HS-27A (cell line): ENCODE measurements at regions not wholly inside any gene's neighbourhood (a gene's known extent, or its start where the extent isn't known, plus 50 kb on each side); places are given as distances from the start of the nearest gene placed in this dataset.
"Not testable (repeated sequence)": the region's sequence is repeated elsewhere in the genome, so short reads cannot be mapped to it uniquely, and the experiment has no call there.

Experiments
- DNase-seq: peaks from one replicate; pipeline ENCODE4 v3.0.0-alpha.2; 2012; ENCODE audit warnings: low read depth, missing footprints

DNA sequence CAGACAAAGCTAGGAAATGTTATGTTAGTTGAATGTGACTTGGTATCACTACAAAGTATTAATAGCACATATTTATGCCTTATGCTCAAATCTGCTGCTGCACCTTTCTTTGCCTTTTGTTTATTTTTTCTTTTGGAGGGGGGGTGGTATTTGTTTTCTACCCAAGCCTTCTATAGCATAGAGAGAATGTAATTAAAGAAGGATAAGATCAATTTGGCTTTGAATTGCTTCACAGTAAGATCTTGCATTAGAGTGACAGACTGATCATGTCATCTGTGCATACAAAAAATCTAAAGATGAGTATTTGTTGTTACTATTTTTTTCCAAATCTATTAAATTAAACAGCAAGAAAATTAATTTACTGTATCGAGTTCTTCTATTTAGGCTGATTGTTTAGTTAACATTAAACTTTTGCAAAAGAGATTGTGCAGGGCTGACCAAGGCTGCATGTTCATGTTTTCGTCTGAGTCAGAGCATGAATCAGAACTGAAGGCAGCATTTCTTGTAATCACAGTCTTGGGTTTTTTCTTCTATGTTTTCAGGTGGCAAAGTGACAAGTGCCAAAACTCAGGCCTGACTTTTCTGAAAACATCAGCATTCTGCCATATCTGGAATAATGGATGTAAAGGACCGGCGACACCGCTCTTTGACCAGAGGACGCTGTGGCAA, 1007.1 kb upstream of the WWC1 start:
- DNase-seq = no peak

DNA sequence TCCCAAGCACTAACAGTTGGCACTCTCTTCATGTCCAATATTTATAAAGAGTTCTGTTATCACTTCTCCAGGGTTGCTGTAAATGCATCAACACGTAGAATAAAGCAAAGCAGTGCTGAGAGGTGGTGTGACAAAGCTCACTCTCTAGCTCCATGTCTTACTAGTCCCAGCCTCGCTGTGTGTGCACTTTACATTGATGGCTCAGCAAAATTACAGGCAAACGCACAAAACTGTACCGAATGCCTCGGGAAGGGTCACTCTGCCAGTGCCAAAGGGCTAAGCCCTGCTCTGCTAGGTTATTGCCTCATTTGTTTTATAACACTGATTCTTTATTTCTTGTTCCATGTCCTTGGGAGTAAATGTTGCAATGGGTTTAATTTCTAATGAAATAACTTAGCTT, 1005.9 kb upstream of the WWC1 start:
- no peak for DNase-seq

DNA sequence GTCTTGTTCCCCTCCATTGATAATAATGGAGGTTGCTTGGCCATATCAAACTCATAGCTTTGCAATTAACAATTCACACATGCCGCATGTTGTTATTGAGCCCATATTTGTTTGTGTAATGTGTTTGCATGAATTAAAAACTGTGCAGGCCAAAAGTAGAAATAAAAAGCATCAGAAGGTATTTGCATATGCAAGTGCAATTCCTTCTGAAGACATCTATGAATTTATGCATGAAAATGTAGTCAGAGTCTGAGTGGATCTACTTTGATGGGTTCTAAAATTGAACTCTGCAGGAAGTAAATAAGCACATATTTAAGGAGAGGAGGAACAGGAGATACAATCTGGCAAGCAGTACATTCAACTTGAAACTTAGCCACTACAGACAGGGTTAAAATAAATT, 1004.6 kb upstream of the WWC1 start:
- no peak for DNase-seq

DNA sequence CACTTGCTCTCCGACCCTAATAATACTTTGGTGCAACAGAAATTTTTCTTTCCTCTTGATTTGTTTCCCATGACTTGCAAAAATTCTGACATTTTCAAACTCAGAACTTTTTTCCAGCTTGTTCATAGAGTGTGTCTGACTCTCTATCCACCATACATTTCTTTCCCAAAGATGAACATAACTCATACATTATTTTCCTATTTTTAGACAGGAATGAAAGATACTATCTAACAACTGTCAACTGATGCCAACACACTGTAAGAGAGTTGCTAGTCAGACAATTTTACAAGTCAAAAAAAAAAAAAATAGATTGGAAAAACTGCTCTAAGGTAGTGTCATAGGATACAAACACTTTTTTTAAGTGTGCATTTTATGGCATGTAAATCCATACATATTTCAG, 1001.0 kb upstream of the WWC1 start:
- no peak for DNase-seq

DNA sequence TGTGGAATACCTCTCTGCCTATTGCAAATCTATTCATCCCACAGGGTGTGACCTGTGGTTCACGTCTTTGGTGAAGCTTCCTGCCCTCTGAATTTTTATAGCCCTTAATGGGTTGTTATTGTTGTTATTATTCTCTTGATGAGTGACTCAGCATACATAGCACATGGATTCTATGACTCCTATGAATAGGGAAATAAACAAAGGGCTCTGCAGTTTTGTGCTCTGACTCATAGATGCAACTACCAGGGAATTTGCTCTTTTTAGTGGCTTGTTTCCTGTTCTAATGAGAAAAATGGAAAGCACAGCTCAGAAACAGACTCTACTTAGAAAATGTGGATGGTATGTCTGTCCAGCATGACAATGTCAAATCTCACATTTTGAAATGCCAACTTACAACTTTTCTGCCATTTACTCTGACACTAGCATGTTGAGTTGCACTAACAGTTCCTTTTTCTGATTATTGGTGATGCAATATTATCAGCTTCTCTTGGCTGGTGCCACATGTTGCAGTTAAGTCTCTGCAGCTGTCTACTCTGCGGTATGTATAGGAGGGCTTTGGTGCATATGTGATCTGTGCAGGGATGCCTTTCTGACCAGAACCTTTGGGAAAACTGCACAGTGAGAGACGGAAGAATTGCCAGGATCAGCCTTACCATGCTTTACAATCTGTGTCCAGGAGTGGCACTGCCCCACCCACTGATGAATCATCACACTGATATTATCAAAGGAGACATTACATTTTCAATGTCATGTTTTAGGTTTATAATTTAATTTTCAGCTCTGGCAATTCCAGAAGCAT, 996.4 kb upstream of the WWC1 start:
- peak; percentile 35 for DNase-seq

DNA sequence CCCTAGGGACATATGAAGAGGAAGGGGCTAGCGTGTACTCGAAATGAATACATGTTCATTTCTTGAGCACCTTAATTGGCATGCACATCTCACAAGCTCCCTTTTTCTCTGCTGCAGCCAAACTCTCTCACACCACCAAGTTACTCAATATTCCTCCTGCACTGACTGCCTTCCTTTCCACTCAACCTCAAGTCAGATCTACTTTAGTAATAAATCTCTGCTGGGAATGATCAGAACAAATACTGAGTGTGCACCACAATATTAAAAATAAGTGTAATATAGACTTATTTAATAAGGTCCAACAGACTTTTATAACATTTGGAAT, 995.8 kb upstream of the WWC1 start:
- no peak for DNase-seq

DNA sequence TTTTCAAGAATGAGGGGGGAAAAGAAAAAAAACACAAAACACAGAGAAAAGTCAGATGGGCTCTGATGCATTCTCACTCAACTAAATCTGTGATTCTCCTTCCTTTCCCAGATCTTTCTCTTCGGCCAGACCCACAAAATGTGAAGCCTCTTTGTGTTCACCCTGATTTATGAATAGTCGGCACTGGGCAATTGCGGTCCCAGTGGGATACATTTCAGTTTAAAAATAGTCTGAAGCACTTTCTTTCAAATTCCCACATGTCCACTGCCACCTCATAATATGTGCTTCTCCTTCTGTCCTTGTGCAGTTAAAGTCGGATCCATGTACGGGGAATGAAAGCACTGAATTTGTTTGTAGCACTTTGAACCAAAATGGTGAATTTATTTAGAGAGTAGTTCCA, 995.4 kb upstream of the WWC1 start:
- DNase-seq = no peak

DNA sequence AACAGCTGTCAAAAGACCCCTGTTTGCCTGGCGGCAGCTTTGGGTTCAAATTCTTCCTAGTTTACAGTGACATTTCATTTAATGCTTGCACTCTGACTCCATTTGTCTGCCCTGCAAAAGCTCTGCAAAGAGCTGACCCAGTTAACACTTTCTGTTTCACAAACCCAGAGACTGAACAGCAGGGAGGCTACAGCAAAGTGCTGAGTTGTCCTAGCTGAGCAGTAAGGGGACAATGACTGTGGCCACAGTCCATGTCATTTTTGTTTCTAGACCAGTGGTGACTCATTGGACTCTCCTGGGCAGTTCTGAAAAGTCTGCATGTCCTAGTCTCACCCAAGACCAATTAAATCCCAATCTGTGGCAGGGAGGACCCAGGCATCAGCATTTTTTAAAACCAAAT, 994.8 kb upstream of the WWC1 start:
- DNase-seq = no peak

DNA sequence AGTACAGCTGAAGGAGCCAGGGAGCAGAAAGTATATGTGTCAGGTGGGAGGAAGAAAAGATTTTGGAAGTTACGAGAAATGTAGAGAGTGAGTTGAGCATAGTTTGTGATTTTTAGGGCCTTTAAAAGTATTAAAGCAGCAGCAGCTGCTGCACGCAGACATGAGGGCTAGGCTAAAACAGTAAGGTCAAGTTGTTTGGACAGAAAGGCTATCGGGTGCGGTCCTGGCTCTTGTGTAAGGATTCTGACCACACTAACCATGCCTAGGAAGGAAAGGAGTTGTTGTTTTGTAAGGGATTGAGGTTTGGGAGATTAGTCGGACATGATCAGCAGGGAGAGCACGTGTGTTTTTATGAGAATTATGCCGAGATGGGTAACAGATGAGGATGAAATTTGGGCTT, 991.6 kb upstream of the WWC1 start:
- not testable (repeated sequence) for DNase-seq

DNA sequence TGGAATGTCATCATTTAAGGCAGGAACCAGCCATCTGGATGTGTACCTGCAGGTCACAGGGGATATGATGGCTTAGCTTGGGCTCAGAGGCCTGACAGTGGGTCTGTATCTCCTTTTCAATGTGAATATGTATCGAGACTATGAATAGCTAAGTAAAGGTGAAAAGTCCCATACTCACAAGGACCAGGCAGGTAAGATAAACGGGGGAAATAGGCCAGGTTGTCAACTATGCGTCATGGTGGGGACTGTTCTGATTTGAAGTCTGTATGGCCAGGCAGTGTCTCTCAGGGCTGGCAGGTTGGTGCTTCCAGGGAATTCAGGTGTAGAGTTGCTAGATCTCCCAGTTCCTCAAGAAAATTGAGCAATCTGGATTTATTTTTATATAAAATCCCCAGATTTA, 987.9 kb upstream of the WWC1 start:
- DNase-seq = no peak

DNA sequence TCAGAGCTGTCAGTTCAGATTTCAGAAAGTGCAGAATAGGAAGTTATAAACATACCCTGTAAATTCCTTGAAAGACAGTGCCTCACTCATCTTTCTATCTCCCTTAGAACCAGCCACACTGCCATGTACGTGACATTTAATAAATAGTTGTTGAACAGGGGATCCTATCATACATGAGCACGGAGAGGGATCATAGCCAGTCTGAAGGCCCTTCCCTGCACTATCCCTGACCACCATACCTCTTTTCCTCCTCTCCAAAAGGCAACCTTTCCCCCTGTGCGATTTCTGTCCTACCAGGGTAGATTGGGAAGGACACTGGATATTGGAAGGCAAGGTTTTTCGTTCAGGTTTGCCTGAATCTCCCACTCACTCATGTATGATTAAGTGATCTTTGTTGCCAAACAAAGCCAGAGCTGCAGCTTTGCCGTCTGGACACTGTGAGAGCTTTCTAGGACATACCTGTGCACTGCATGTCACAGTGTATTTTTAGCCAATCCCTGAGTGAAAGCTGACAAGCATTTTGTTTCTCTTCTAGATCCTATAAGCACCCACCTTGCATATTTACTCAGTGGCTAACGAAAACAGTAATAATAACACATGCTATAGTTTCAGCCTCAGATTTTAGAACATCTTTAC, 986.5 kb upstream of the WWC1 start:
- DNase-seq = no peak

DNA sequence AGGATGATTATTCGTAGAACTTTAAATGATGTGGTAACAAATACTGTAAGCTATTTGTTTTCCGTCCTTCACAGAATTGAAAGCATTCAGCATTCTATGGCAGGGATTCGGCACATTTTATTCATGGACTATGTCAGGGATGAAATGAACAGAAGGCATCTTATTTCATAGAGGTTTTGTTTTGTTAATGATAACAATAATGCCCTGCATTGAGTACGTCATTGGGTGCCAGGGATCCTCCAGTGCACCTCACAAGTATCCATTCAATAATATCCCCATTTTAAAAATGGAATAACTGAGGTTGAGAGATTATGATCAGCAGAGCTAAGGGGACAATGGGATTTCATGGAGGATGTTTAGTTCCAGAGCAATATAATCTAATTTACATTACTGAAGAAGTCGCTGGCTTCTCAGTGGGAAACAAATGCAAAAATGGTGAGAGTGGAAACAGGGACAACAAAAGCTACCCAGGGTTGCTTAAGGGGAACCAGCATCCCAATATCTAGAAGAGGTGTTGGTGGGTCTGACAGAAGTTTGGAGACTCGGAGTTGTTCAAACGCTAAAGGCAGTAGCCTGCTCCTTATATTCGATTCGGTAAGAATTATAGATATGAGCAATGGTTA, 985.7 kb upstream of the WWC1 start:
- DNase-seq = no peak

DNA sequence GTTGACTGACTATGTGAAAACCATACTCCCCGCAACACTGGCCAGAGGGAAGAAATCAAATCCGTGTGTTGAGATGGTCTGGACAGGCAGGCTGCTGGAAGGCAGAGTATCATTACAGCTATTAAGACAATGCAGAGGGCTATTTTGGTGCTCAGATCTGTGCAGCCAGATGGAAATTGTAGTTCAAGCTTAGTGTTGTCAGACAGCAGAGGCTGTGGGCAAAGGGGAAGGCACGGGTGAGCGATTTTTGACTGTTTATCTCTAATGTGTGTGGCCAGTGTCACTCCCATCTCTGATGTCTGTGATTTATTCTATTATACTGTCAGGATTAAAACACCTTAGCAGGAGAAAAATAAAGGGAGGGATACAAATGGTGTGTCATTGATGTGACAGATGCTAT, 984.4 kb upstream of the WWC1 start:
- no peak for DNase-seq

DNA sequence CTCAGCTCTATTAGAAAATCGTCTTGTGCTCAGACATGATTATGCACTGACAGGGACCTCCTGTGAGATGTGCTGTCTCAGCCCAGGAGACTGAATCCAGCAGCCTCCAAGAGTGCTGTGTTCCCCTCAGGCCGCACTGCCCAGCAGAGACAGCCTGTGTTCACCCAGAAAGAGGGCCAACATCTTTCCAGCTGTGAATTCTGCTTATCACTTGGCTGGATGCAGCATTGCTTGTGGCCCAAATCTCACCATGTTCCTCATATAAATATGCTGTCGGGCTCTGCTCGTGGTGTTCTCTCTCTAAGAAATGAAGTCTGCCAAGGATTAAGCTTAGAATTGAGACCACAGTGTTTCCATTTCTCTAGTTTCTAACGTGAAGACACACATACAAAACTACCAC, 983.0 kb upstream of the WWC1 start:
- no peak for DNase-seq

DNA sequence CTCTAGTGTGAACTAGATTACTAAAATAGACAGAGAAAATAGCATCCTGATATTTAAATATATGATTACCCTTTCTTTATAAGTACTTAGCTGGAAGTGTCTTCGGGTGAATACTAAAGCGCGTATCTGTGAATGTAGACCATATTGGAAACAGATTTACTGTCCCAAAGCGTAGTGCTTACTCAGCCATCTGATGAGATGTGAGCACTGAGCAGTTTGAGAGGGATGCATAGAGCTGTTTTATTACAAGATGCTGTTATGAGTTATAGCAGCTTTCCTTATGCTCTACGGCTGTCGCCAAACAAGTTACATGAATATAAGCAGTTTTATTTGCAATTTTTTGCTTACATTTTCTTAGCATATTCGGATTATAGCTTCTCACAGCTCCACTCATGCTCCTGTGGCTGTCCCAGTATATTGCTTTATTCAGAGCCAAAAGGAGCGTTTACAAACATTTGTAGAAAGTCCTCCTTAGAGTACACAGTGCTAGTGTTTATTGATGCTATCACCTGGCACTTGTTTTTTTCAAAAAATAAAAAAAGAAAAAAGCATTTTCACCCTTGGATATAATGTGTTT, 981.4 kb upstream of the WWC1 start:
- DNase-seq = no peak

DNA sequence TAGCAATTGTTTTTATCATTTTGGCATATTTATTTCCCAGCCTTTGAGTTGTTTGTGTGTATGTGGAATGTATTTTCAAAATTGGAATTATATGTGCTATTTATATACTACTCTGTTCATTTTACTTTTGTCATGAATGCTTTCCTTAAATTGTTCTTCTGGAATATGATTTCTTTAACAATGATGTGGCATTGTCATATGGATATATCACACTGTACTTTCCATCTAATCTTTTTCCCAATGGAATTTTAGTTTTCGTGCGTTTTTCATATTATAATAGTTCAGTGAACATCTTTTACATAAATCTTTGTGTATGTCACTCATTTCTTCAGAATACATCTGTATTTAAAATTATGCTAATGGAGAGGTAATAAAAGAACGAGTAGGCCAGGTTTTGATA, 980.1 kb upstream of the WWC1 start:
- DNase-seq = no peak

DNA sequence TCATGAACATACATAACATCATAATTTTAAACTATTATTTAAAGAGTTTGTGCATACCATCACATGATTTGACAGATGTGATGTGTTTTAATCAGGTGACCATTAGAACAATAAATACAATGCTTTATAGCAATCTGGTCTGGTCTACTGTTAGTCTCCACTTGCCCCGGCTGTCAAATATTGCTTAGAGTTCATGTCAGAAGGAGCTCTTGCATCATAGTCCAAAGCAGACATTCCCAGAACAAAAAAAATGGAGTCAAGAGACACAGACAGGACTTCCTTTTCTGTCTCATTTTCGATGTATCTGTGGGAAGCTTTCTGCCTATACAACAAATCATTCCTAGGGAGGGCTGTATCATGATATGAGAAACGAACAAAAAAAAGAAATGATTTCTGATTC, 979.2 kb upstream of the WWC1 start:
- DNase-seq = no peak

DNA sequence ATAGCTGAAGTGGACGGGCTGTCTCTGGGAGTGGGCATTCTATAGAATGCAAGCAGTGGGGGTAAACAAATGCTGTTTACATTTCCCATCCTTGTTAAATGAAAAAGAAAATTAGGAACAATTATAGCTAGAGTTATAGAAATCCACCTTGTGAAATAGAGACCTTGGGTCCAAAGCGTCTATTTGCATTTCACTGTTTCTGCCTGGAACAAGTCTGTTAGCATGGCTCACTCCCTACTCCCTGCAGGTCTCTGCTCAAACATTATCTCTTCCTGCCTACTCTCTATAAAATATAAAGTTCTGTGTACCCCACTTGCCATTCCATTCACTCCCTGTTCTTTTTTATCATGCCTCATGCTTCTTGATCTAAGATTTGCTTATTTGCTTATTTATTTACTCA, 975.7 kb upstream of the WWC1 start:
- no peak for DNase-seq

DNA sequence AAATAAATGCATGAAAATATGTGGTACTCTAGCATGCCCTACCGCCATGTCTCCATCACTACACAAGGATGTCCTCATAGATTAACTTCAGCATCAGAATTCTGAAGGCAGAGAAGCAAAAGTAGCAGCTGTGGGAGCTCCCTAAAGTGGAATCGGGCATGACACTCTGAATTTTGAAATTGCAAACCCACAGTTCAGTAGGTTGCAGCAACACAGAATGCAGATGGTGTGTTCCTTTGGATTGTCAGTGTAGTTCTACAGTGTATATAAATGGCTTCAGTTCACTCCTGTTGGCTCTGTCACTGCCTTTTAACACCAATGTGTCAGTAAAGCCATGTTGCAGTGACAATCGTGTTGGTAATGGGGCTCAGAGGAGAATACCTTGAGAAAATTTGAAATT, 973.6 kb upstream of the WWC1 start:
- DNase-seq = no peak

DNA sequence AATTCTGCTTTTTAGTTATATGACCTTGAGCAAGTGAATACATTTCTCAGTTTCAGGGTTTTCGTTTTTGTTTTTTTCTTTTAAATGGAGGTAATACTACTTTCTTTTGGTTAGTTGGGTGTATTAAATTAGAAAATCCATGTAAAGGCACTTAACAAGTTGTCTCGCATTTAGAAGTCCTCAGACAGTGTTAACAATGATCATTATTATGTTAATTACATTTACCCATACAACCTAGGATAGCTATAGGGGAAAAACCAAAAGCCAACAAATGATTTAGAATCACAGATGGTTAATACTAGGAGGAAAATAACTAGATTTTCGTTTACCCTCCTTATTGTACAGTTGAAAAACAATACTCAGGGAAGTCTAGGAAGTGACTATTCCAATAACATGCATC, 972.2 kb upstream of the WWC1 start:
- no peak for DNase-seq

DNA sequence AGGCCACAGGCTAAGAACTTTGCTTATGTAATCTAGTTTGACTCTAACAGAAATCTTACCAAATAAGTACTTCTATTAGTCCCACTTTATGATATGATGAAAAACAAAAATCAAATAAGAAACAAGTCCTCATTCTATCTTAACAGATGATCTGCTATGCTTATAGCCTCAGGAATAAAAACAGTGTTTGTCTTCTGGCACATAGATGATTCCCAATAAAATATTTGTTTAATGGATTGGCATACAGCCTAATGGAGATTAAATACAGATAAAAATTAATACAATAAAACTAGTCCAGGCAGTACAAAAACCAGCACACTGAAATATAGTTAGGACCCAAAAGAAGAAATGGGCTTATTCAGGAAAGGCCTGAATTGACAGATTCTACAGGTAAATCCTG, 971.4 kb upstream of the WWC1 start:
- no peak for DNase-seq

DNA sequence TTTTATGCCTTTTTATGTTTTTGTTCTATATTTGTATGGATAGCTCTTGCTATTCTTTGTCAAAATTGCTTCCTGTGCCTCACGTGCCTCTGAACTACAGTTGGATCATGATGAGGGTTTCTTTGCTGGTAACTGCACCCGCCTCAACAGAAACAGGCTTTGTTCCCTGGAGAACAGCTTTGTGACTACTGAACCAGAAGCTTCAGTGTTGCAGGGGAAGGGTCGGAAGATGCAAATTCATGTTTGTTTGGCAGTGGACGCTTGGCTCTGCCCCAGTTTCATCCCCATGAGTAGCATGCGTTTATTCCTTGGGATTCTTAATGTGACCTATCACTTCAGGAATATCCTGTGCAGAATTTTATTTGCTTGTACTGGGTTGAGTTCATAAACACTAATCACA, 959.1 kb upstream of the WWC1 start:
- no peak for DNase-seq

DNA sequence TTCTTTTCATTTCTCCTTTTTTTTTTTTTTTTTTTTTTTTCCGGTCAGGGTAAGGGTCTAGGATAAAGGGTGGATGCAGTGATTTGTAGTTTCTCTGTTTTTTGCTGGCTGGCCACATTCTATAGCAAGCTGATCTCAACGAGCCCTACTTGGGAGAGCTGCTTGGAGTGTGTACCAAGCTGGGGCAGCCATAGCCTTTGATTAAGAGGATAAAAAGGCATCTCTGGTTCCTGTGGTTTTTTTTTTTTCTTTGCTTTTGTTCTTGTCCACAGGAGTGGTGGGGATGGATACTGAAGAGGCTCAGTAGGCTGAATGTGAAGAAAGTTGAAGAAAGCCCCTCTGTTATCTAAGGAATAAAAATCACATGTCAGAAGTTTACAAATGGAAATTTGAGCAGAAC, 955.3 kb upstream of the WWC1 start:
- DNase-seq = no peak
